NB4 (cell line): ENCODE measurements at regions not wholly inside any gene's neighbourhood (a gene's known extent, or its start where the extent isn't known, plus 50 kb on each side); places are given as distances from the start of the nearest gene placed in this dataset.

ENCODE experiments used
- POLR2A ChIP-seq: IDR thresholded peaks from 2 replicates; pipeline ENCODE4 v1.6.1; 2011; ENCODE audit warnings: mild to moderate bottlenecking; ENCODE audit not compliant: insufficient read length; ENCODE audit errors: extremely low read depth
- TF ChIP-seq, protein P1 (sequence below): IDR thresholded peaks from one replicate; pipeline ENCODE4 v1.5.1; 2012; ENCODE audit warnings: low read depth, low read length

DNA sequence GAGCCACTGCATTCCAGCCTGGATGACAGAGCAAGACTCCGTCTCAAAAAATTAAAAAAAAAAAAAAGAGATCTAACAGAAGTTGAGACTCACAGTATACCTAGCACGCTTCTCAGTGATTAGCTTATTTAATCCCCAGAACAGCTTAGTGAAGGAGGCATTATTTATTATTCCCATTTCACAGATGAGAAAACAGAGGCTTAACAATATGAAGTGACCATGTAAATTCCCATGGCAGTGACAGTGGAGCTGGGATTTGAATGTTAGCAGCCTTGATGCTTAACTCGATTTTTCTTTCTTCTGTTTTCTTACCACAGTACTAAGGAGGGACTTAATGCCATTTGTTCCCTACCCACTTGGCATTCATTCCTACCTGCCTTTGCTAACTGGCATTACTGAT lies 89.9 kb upstream of the ZNF217 start:
- TF ChIP-seq, protein P1, sequence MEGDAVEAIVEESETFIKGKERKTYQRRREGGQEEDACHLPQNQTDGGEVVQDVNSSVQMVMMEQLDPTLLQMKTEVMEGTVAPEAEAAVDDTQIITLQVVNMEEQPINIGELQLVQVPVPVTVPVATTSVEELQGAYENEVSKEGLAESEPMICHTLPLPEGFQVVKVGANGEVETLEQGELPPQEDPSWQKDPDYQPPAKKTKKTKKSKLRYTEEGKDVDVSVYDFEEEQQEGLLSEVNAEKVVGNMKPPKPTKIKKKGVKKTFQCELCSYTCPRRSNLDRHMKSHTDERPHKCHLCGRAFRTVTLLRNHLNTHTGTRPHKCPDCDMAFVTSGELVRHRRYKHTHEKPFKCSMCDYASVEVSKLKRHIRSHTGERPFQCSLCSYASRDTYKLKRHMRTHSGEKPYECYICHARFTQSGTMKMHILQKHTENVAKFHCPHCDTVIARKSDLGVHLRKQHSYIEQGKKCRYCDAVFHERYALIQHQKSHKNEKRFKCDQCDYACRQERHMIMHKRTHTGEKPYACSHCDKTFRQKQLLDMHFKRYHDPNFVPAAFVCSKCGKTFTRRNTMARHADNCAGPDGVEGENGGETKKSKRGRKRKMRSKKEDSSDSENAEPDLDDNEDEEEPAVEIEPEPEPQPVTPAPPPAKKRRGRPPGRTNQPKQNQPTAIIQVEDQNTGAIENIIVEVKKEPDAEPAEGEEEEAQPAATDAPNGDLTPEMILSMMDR = no peak
- no peak for TF ChIP-seq POLR2A
